Activated CD8-positive, alpha-beta memory T cell treated with anti-CD3 and anti-CD28 coated beads for 4 hours (primary cell): ENCODE measurements at regions not wholly inside any gene's neighbourhood (a gene's known extent, or its start where the extent isn't known, plus 50 kb on each side); places are given as distances from the start of the nearest gene placed in this dataset.

Experiments used
- DNase-seq, 2 donors: peaks; one replicate each; pipeline ENCODE4 v3.0.0-alpha.2; 2020; ENCODE audit warnings: low read depth in 2 of 2

GRCh38 chr3:59653405-59654122 is 603.7 kb upstream of the CFAP20DC start:
- no peak for DNase-seq

- DNase-seq, result no peak
These were observed 594.9 kb upstream of the CFAP20DC start for GRCh38 chr3:59644479-59645402.

GRCh38 chr3:59641169-59641899 is 591.5 kb upstream of the CFAP20DC start:
- DNase-seq, result no peak

GRCh38 chr3:59632760-59633573 is 583.1 kb upstream of the CFAP20DC start:
- no peak for DNase-seq

- DNase-seq, result no peak
These were observed 581.7 kb upstream of the CFAP20DC start for GRCh38 chr3:59631482-59631881.

- DNase-seq, result no peak
These were observed 571.2 kb upstream of the CFAP20DC start for GRCh38 chr3:59621037-59621436.

- no peak for DNase-seq
These were observed 570.5 kb upstream of the CFAP20DC start for GRCh38 chr3:59620325-59620724.

GRCh38 chr3:59612444-59612715 is 562.6 kb upstream of the CFAP20DC start:
- no peak for DNase-seq

GRCh38 chr3:59611649-59612443 is 562.0 kb upstream of the CFAP20DC start:
- DNase-seq, result no peak

GRCh38 chr3:59609657-59610348 is 560.0 kb upstream of the CFAP20DC start:
- DNase-seq, result no peak

- DNase-seq, result no peak
These were observed 558.5 kb upstream of the CFAP20DC start for GRCh38 chr3:59608356-59608755.

GRCh38 chr3:59607656-59608055 is 557.8 kb upstream of the CFAP20DC start:
- no peak for DNase-seq

GRCh38 chr3:59606638-59607266 is 556.9 kb upstream of the CFAP20DC start:
- no peak for DNase-seq

GRCh38 chr3:59605944-59606534 is 556.2 kb upstream of the CFAP20DC start:
- DNase-seq, result no peak

- no peak for DNase-seq
These were observed 555.5 kb upstream of the CFAP20DC start for GRCh38 chr3:59605318-59605717.

- DNase-seq, result no peak
These were observed 551.7 kb upstream of the CFAP20DC start for GRCh38 chr3:59601486-59601885.

- no peak for DNase-seq
These were observed 550.8 kb upstream of the CFAP20DC start for GRCh38 chr3:59600631-59601030.

GRCh38 chr3:59596741-59597140 is 546.9 kb upstream of the CFAP20DC start:
- no peak for DNase-seq

GRCh38 chr3:59595830-59596229 is 546.0 kb upstream of the CFAP20DC start:
- no peak for DNase-seq
